ENCODE measurements at regions not wholly inside any gene's neighbourhood (a gene's known extent, or its start where the extent isn't known, plus 50 kb on each side); places are given as distances from the start of the nearest gene placed in this dataset.

DNA sequence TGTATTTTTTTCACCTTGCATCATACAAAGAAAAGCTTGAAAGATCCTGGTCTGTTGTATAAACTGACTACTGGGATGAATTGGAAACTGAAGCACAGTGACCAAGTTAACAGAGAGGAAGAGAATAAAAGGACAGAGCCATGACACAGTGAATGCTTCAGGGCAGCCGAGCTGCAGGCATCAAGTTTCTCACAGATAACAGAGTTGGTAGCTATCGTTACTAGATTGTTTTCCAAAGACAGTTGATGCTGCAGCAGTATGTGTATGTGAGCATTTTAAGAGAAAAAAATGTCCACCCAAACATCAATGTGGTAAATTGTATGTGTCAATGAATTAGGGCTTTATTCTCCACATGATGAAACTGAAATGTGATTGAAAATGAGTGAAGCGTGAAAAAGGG is 1032.7 kb downstream of the ADGRL3 start (continued):
- TF ChIP-seq, protein P1, sequence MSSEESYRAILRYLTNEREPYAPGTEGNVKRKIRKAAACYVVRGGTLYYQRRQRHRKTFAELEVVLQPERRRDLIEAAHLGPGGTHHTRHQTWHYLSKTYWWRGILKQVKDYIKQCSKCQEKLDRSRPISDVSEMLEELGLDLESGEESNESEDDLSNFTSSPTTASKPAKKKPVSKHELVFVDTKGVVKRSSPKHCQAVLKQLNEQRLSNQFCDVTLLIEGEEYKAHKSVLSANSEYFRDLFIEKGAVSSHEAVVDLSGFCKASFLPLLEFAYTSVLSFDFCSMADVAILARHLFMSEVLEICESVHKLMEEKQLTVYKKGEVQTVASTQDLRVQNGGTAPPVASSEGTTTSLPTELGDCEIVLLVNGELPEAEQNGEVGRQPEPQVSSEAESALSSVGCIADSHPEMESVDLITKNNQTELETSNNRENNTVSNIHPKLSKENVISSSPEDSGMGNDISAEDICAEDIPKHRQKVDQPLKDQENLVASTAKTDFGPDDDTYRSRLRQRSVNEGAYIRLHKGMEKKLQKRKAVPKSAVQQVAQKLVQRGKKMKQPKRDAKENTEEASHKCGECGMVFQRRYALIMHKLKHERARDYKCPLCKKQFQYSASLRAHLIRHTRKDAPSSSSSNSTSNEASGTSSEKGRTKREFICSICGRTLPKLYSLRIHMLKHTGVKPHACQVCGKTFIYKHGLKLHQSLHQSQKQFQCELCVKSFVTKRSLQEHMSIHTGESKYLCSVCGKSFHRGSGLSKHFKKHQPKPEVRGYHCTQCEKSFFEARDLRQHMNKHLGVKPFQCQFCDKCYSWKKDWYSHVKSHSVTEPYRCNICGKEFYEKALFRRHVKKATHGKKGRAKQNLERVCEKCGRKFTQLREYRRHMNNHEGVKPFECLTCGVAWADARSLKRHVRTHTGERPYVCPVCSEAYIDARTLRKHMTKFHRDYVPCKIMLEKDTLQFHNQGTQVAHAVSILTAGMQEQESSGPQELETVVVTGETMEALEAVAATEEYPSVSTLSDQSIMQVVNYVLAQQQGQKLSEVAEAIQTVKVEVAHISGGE (CRISPR knock-in tag; IDR thresholded peaks at IDR 0.05): no peak

GRCh38 chr4:62231994-62232393 is 1031.9 kb downstream of the ADGRL3 start:
- WGBS (ENCODE audit: insufficient coverage, insufficient replicate concordance, low lambda C conversion rate, missing lambda C conversion rate): 0% methylated on average over 3 of the region's 3 CpGs
- in situ Hi-C loops (cut with MboI): no loop called here
- ChIA-PET CTCF (interaction anchor here (0.7 to 1.2 kb wide), 2 partner anchors 16 to 412 kb away, joined by 3 to 4 read pairs; no protein-coding TSS in a partner anchor), SMC1A (ENCODE audit: uncharacterized antibody, unreplicated experiment) (interaction anchor here (1.4 kb wide), 1 partner anchor 16 kb away, joined by 4 read pairs; no protein-coding TSS in a partner anchor), RAD21 (ENCODE audit: unreplicated experiment) (interaction anchor here (1.0 kb wide), 1 partner anchor 20 kb away, joined by 3 read pairs; no protein-coding TSS in a partner anchor), POLR2A (no interaction called here)
- Histone ChIP-seq H3K9ac (ENCODE audit: control insufficient read depth, insufficient read depth, low read length) (no peak overlapping the region), H3K27ac (ENCODE audit: control insufficient read depth, insufficient read depth) (no peak overlapping the region), H4K20me1 (ENCODE audit: control insufficient read depth, insufficient read depth) (no peaks in the 10 kb centered on the region), H2AFZ (ENCODE audit: control insufficient read depth, low read depth, low read length) (no peak overlapping the region), H3K27me3 (replicated peaks in 1 of 2; ENCODE audit: control insufficient read depth in 2 of 2, insufficient read depth in 2 of 2, low read length in 1 of 2) (no peaks in the 10 kb centered on the region), H3K4me2 (ENCODE audit: control insufficient read depth, insufficient read depth) (no peak overlapping the region), H3K4me3 (no peak overlapping the region), H3K36me3 (ENCODE audit: control insufficient read depth in 2 of 2, insufficient read depth in 2 of 2, low read length in 1 of 2) (no peaks in the 10 kb centered on the region), H3K9me3 (replicated peaks; ENCODE audit: control insufficient read depth, insufficient read depth, low read length) (no peaks in the 10 kb centered on the region), H3K79me2 (ENCODE audit: control insufficient read depth, insufficient read depth, low read length) (no peaks in the 10 kb centered on the region), H3K4me1 (ENCODE audit: control insufficient read depth, insufficient read depth, low read length) (no peaks in the 10 kb centered on the region)
- FAIRE-seq (no peak), DNase-seq (ENCODE audit: low read depth, low spot score) (no peak), ATAC-seq (no peak)
- BruUV-seq (replicated peaks): no TSS peak
- no peak for TF ChIP-seq SREBF1 (IDR thresholded peaks at IDR 0.05; ENCODE audit: low read length)
- TF ChIP-seq PAX8 (IDR thresholded peaks at IDR 0.05): no peak
- no peak for TF ChIP-seq CBX3 (IDR thresholded peaks at IDR 0.05; ENCODE audit: borderline replicate concordance, low read depth)
- TF ChIP-seq, protein P2, sequence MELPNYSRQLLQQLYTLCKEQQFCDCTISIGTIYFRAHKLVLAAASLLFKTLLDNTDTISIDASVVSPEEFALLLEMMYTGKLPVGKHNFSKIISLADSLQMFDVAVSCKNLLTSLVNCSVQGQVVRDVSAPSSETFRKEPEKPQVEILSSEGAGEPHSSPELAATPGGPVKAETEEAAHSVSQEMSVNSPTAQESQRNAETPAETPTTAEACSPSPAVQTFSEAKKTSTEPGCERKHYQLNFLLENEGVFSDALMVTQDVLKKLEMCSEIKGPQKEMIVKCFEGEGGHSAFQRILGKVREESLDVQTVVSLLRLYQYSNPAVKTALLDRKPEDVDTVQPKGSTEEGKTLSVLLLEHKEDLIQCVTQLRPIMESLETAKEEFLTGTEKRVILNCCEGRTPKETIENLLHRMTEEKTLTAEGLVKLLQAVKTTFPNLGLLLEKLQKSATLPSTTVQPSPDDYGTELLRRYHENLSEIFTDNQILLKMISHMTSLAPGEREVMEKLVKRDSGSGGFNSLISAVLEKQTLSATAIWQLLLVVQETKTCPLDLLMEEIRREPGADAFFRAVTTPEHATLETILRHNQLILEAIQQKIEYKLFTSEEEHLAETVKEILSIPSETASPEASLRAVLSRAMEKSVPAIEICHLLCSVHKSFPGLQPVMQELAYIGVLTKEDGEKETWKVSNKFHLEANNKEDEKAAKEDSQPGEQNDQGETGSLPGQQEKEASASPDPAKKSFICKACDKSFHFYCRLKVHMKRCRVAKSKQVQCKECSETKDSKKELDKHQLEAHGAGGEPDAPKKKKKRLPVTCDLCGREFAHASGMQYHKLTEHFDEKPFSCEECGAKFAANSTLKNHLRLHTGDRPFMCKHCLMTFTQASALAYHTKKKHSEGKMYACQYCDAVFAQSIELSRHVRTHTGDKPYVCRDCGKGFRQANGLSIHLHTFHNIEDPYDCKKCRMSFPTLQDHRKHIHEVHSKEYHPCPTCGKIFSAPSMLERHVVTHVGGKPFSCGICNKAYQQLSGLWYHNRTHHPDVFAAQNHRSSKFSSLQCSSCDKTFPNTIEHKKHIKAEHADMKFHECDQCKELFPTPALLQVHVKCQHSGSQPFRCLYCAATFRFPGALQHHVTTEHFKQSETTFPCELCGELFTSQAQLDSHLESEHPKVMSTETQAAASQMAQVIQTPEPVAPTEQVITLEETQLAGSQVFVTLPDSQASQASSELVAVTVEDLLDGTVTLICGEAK (IDR thresholded peaks at IDR 0.05; ENCODE audit: borderline replicate concordance): no peak
- TF ChIP-seq BRCA1 (IDR thresholded peaks at IDR 0.05; ENCODE audit: low read depth, low read length): no peak
- intact Hi-C loops (cut with micrococcal nuclease; ENCODE audit: unreplicated experiment): no loop called here

All from GM12878 (cell line).